ENCODE measurements at regions not wholly inside any gene's neighbourhood (a gene's known extent, or its start where the extent isn't known, plus 50 kb on each side); places are given as distances from the start of the nearest gene placed in this dataset.
A peak's percentile ranks its signal among the peaks of the same experiment; 100 is the strongest.

DNA sequence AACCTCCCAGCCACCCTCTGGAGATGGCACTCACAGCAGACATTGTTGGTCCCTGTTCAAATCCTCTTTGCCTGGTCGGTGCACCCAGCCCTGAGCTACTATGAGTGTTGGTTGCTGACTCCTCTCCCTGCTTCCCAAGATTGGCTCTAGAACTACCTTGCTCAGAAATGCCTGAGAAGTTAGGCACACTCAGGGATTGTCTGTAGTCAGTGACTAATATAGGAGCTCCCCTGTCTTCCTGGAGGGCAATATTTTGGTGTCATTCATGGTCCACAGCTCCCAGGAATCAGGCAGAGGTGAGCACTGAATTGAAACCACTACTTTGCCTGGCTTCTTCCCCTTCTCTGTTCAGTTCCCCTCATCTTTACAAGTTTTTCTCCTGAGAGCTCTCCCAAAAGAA, 325.9 kb downstream of the MIAT start:
- TF ChIP-seq TCF4 (CRISPR knock-in tag; IDR thresholded peaks at IDR 0.05; ENCODE audit: borderline replicate concordance): no peak
- no peak for TF ChIP-seq CSDC2 (CRISPR knock-in tag; IDR thresholded peaks at IDR 0.05)
- TF ChIP-seq ZNF70 (CRISPR knock-in tag; IDR thresholded peaks at IDR 0.05): no peak
- TF ChIP-seq, protein P1, sequence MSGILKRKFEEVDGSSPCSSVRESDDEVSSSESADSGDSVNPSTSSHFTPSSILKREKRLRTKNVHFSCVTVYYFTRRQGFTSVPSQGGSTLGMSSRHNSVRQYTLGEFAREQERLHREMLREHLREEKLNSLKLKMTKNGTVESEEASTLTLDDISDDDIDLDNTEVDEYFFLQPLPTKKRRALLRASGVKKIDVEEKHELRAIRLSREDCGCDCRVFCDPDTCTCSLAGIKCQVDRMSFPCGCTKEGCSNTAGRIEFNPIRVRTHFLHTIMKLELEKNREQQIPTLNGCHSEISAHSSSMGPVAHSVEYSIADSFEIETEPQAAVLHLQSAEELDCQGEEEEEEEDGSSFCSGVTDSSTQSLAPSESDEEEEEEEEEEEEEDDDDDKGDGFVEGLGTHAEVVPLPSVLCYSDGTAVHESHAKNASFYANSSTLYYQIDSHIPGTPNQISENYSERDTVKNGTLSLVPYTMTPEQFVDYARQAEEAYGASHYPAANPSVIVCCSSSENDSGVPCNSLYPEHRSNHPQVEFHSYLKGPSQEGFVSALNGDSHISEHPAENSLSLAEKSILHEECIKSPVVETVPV (CRISPR knock-in tag; IDR thresholded peaks at IDR 0.05): no peak
- ATAC-seq: no peak

DNA sequence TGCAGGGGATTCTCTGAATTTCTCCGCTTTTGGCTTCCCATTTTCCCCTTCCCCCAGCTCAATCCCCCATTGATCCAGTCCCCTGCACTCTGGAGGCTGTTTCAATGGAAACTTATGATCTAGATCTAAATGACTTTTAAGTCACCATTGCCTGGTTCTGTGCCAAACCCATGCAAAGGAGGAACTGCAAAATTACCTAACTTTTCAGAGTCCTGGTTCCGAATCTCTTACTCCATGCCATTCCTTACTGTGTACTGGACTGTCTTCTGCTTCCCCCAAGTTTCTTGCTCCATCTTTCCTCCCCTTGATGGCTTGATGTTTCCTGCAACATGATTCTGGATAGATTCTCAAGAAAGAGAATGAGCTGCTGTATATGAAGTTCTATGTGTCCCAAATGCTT, 327.8 kb downstream of the MIAT start:
- TF ChIP-seq GLIS3 (CRISPR knock-in tag; IDR thresholded peaks at IDR 0.05) (no peak), ESRRG (CRISPR knock-in tag; IDR thresholded peaks at IDR 0.05) (no peak), ZNF8 (CRISPR knock-in tag; IDR thresholded peaks at IDR 0.05) (no peak), TCF4 (CRISPR knock-in tag; IDR thresholded peaks at IDR 0.05; ENCODE audit: borderline replicate concordance) (no peak), RARB (CRISPR knock-in tag; IDR thresholded peaks at IDR 0.05) (no peak), SNAI2 (CRISPR knock-in tag; IDR thresholded peaks at IDR 0.05) (no peak), BACH2 (CRISPR knock-in tag; IDR thresholded peaks at IDR 0.05; ENCODE audit: borderline replicate concordance) (no peak), CSDC2 (CRISPR knock-in tag; IDR thresholded peaks at IDR 0.05) (no peak), OSR1 (CRISPR knock-in tag; IDR thresholded peaks at IDR 0.05) (no peak), ISL1 (CRISPR knock-in tag; IDR thresholded peaks at IDR 0.05) (no peak), ARNTL (CRISPR knock-in tag; IDR thresholded peaks at IDR 0.05; ENCODE audit: borderline replicate concordance, low read depth) (no peak), TOX (CRISPR knock-in tag; IDR thresholded peaks at IDR 0.05; ENCODE audit: borderline replicate concordance) (no peak)
- TF ChIP-seq, protein P2, sequence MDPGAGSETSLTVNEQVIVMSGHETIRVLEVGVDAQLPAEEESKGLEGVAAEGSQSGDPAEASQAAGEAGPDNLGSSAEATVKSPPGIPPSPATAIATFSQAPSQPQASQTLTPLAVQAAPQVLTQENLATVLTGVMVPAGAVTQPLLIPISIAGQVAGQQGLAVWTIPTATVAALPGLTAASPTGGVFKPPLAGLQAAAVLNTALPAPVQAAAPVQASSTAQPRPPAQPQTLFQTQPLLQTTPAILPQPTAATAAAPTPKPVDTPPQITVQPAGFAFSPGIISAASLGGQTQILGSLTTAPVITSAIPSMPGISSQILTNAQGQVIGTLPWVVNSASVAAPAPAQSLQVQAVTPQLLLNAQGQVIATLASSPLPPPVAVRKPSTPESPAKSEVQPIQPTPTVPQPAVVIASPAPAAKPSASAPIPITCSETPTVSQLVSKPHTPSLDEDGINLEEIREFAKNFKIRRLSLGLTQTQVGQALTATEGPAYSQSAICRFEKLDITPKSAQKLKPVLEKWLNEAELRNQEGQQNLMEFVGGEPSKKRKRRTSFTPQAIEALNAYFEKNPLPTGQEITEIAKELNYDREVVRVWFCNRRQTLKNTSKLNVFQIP (CRISPR knock-in tag; IDR thresholded peaks at IDR 0.05; ENCODE audit: borderline replicate concordance, low read depth): no peak
- TF ChIP-seq, protein P3, sequence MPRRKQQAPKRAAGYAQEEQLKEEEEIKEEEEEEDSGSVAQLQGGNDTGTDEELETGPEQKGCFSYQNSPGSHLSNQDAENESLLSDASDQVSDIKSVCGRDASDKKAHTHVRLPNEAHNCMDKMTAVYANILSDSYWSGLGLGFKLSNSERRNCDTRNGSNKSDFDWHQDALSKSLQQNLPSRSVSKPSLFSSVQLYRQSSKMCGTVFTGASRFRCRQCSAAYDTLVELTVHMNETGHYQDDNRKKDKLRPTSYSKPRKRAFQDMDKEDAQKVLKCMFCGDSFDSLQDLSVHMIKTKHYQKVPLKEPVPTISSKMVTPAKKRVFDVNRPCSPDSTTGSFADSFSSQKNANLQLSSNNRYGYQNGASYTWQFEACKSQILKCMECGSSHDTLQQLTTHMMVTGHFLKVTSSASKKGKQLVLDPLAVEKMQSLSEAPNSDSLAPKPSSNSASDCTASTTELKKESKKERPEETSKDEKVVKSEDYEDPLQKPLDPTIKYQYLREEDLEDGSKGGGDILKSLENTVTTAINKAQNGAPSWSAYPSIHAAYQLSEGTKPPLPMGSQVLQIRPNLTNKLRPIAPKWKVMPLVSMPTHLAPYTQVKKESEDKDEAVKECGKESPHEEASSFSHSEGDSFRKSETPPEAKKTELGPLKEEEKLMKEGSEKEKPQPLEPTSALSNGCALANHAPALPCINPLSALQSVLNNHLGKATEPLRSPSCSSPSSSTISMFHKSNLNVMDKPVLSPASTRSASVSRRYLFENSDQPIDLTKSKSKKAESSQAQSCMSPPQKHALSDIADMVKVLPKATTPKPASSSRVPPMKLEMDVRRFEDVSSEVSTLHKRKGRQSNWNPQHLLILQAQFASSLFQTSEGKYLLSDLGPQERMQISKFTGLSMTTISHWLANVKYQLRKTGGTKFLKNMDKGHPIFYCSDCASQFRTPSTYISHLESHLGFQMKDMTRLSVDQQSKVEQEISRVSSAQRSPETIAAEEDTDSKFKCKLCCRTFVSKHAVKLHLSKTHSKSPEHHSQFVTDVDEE (CRISPR knock-in tag; IDR thresholded peaks at IDR 0.05): no peak
- TF ChIP-seq, protein P1 (CRISPR knock-in tag; IDR thresholded peaks at IDR 0.05): no peak
- TF ChIP-seq, protein P4, sequence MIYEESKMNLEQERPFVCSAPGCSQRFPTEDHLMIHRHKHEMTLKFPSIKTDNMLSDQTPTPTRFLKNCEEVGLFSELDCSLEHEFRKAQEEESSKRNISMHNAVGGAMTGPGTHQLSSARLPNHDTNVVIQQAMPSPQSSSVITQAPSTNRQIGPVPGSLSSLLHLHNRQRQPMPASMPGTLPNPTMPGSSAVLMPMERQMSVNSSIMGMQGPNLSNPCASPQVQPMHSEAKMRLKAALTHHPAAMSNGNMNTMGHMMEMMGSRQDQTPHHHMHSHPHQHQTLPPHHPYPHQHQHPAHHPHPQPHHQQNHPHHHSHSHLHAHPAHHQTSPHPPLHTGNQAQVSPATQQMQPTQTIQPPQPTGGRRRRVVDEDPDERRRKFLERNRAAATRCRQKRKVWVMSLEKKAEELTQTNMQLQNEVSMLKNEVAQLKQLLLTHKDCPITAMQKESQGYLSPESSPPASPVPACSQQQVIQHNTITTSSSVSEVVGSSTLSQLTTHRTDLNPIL (CRISPR knock-in tag; IDR thresholded peaks at IDR 0.05; ENCODE audit: low read depth): no peak
- ATAC-seq: no peak

DNA sequence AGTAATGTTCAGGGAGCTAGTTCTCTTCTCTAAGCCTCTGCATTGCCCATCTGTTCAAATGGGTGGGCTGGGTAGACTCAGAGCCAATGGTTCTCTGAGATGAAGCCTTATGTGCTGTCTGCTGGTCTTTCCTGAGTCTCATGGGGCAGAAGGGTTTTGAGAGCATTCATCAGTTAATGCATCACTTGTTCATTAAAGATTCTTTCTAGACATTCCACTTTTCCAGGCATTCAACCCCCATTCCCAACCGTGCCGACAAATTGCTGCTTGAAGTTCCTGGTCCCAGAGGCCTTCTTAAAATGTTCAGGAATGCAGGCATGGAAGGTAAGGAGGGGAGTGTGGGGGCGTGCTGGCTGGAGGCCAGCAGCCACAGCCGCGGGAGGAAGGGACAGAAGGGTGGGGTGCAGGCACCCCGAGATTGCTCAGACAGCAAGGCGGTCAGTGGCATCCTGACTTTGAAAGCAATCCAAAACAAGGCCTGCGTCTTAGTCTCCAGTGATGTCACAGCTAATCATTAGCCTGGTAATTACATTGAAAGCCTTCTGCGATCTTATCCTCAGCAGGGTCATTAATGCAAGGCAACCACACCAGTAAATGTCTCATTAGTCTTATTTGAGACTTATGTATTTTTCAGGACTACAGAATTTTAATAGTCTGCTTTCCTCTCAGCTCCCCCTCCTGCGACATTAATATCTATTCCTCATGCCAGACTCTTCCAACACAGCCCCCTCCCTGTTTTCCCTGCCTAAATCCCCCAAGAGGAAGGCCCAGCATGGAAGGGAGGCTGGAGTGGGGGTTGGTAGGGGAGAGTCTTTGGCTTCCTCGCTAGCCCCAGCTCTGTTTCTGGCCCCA, 328.8 kb downstream of the MIAT start:
- TF ChIP-seq ZFP3 (CRISPR knock-in tag; IDR thresholded peaks at IDR 0.05) (no peak), ESRRG (CRISPR knock-in tag; IDR thresholded peaks at IDR 0.05) (no peak), ZNF565 (CRISPR knock-in tag; conservative IDR thresholded peaks at IDR 0.05; ENCODE audit: low read depth) (no peak), ISL1 (CRISPR knock-in tag; IDR thresholded peaks at IDR 0.05) (peak; percentile 45; the same call in 1 of the 2 replicates), SNAI2 (CRISPR knock-in tag; IDR thresholded peaks at IDR 0.05) (no peak), CSDC2 (CRISPR knock-in tag; IDR thresholded peaks at IDR 0.05) (no peak), TOX (CRISPR knock-in tag; IDR thresholded peaks at IDR 0.05; ENCODE audit: borderline replicate concordance) (no peak), TCF4 (CRISPR knock-in tag; IDR thresholded peaks at IDR 0.05; ENCODE audit: borderline replicate concordance) (no peak)
- ATAC-seq: no peak
